OCI-LY7 (cell line): ENCODE measurements at regions not wholly inside any gene's neighbourhood (a gene's known extent, or its start where the extent isn't known, plus 50 kb on each side); places are given as distances from the start of the nearest gene placed in this dataset.

Experiments used
- BruUV-seq: library from RNA; stranded (reverse); fragments of 400-500 nt; replicated peaks from 2 replicates; lab custom pipeline; 2021; lab: Mats Ljungman, UMichigan
- CTCF ChIA-PET: fragments of 300-600 bp; sonication (Branson Sonifier 250); formaldehyde crosslinking; loops from one replicate; lab custom pipeline; 2022; ENCODE audit warnings: antibody characterized with exemption; ENCODE audit not compliant: unreplicated experiment; lab: Charles Lee
- POLR2A ChIA-PET: fragments of 300-600 bp; sonication (Branson Sonifier 250); formaldehyde crosslinking; loops from one replicate; lab custom pipeline; 2022; ENCODE audit warnings: antibody characterized with exemption; lab: Charles Lee
- DNase-seq: peaks from one replicate; pipeline ENCODE4 v3.0.0-alpha.2; 2015; ENCODE audit warnings: low spot score
- H2AFZ ChIP-seq: fragments of 200-600 bp; sonication (generic), shearing (Covaris generic); 2 replicates; pipeline ENCODE4 v1.6.1; 2014; ENCODE audit warnings: mild to moderate bottlenecking, antibody characterized with exemption, low read length, moderate library complexity
- H3K27ac ChIP-seq: fragments of 200-600 bp; sonication (generic); 2 replicates; pipeline ENCODE4 v1.5.1; 2014; ENCODE audit warnings: mixed run types, low read depth, mild to moderate bottlenecking, moderate library complexity, low read length, inconsistent platforms; ENCODE audit not compliant: poor library complexity, severe bottlenecking
- H3K36me3 ChIP-seq: fragments of 200-600 bp; sonication (generic); 2 replicates; pipeline ENCODE4 v1.6.1; 2014; ENCODE audit warnings: mild to moderate bottlenecking, antibody characterized with exemption, low read length, moderate library complexity, mixed read lengths; ENCODE audit not compliant: insufficient read depth
- H3K4me1 ChIP-seq: fragments of 200-600 bp; sonication (generic); 2 replicates; pipeline ENCODE4 v1.5.1; 2014; ENCODE audit warnings: mild to moderate bottlenecking, low read length; ENCODE audit not compliant: insufficient read depth, poor library complexity, severe bottlenecking
- H3K4me2 ChIP-seq: fragments of 200-600 bp; sonication (generic); 2 replicates; pipeline ENCODE4 v1.6.1; 2014; ENCODE audit warnings: mild to moderate bottlenecking, low read length
- H3K4me3 ChIP-seq: fragments of 200-600 bp; sonication (generic); 2 replicates; pipeline ENCODE4 v1.5.1; 2014; ENCODE audit warnings: mild to moderate bottlenecking, low read depth, low read length; ENCODE audit not compliant: poor library complexity, severe bottlenecking
- H3K79me2 ChIP-seq: fragments of 200-600 bp; sonication (generic); 2 replicates; pipeline ENCODE4 v1.6.1; 2016; ENCODE audit warnings: low read depth, mild to moderate bottlenecking, low read length, moderate library complexity, mixed read lengths; ENCODE audit not compliant: insufficient read depth
- H3K9me2 ChIP-seq: fragments of 200-600 bp; sonication (generic); 2 replicates; pipeline ENCODE4 v1.6.1; 2016; ENCODE audit warnings: mild to moderate bottlenecking, low read length, mixed read lengths; ENCODE audit not compliant: insufficient read depth
- H3K9me3 ChIP-seq: fragments of 200-600 bp; sonication (generic); 2 replicates; pipeline ENCODE4 v1.6.1; 2014; ENCODE audit warnings: mild to moderate bottlenecking, mixed run types, low read length, mixed read lengths
- H4K20me1 ChIP-seq: fragments of 200-600 bp; sonication (generic); 2 replicates; pipeline ENCODE4 v1.6.1; 2014; ENCODE audit warnings: mild to moderate bottlenecking, antibody characterized with exemption, low read length, moderate library complexity, mixed read lengths; ENCODE audit not compliant: insufficient read depth
- EZH2phosphoT487 ChIP-seq: fragments of 200-600 bp; sonication (generic); IDR thresholded peaks from 2 replicates; pipeline ENCODE4 v1.6.1; 2018; ENCODE audit warnings: low read depth, borderline replicate concordance, mild to moderate bottlenecking, mixed run types, antibody characterized with exemption, low read length, moderate library complexity, mixed read lengths
- intact Hi-C: fragments of 100-400 bp; cut with micrococcal nuclease; formaldehyde crosslinking; loops from one replicate; pipeline ENCODE4 v1.10.0; 2022; ENCODE audit not compliant: unreplicated experiment
- TF ChIP-seq, protein P1 (sequence below): fragments of 200-600 bp; sonication (generic); conservative IDR thresholded peaks from 2 replicates; pipeline ENCODE4 v1.5.1; 2014; ENCODE audit warnings: mild to moderate bottlenecking, antibody characterized with exemption, low read length, moderate library complexity, mixed read lengths

DNA sequence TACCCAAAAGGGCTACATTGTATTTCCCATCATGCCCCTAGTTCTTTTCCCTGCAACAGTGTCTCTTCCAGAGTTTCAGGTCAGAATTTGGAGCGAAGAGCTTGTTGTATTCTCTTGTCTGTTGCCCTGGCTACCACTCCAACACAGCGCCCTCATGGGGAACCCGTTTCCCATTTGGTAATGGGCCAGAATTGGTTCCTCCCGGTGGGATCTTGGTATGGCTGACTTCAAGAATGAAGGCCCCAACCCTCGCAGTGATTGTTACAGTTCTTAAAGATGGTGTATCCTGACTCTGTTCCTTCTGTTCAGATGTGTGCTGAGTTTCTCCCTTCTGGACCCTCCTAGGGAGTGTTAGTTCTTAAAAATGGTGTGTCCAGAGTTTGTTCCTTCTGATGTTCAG, 110.5 kb upstream of the ZNF32 start:
- POLR2A ChIA-PET, result interaction anchor here (0.6 to 1.1 kb wide), 2 partner anchors 14 to 15 kb away, joined by 3 read pairs; no protein-coding TSS in a partner anchor
- H4K20me1 ChIP-seq, result no peaks in the 10 kb centered on the region
- no TSS peak for BruUV-seq
- H3K4me1 ChIP-seq, result no peaks in the 10 kb centered on the region
- no peaks in the 10 kb centered on the region for H3K9me3 ChIP-seq
- no peak overlapping the region for H3K4me2 ChIP-seq
- H2AFZ ChIP-seq, result no peak overlapping the region
- CTCF ChIA-PET, result no interaction called here
- no peak overlapping the region for H3K4me3 ChIP-seq
- no peaks in the 10 kb centered on the region for H3K79me2 ChIP-seq
- no peak overlapping the region for H3K27ac ChIP-seq
- H3K36me3 ChIP-seq, result no peaks in the 10 kb centered on the region
- no peak for DNase-seq
- no peak for TF ChIP-seq EZH2phosphoT487
- intact Hi-C loops, result no loop called here
- H3K9me2 ChIP-seq, result no peaks in the 10 kb centered on the region

DNA sequence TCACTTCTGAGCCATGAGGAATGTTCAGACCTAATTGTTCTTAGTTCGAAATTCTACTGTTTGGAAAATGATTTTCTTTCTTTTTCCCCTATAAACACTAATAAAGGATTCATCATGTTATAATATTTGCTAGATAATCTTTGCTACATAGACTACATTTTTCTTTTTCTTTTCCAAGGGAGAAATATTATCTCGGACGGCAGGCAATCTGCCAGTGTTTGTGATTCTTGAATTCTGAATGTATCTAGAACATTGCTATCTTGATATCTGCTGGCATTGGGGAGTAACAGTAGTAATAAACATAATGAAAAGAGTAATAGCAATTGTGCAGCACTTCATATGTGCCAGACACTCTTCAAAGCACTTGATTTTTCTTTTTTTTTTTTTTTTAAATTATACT, 107.7 kb upstream of the ZNF32 start:
- no peak overlapping the region for H2AFZ ChIP-seq
- H3K9me3 ChIP-seq, result no peaks in the 10 kb centered on the region
- POLR2A ChIA-PET, result no interaction called here
- H4K20me1 ChIP-seq, result no peaks in the 10 kb centered on the region
- no peaks in the 10 kb centered on the region for H3K79me2 ChIP-seq
- H3K36me3 ChIP-seq, result no peaks in the 10 kb centered on the region
- no TSS peak for BruUV-seq
- no peaks in the 10 kb centered on the region for H3K4me1 ChIP-seq
- CTCF ChIA-PET, result no interaction called here
- no peak overlapping the region for H3K4me3 ChIP-seq
- intact Hi-C loops, result no loop called here
- H3K9me2 ChIP-seq, result no peaks in the 10 kb centered on the region
- DNase-seq, result no peak
- H3K27ac ChIP-seq, result no peak overlapping the region
- H3K4me2 ChIP-seq, result no peak overlapping the region
- TF ChIP-seq, protein P1, sequence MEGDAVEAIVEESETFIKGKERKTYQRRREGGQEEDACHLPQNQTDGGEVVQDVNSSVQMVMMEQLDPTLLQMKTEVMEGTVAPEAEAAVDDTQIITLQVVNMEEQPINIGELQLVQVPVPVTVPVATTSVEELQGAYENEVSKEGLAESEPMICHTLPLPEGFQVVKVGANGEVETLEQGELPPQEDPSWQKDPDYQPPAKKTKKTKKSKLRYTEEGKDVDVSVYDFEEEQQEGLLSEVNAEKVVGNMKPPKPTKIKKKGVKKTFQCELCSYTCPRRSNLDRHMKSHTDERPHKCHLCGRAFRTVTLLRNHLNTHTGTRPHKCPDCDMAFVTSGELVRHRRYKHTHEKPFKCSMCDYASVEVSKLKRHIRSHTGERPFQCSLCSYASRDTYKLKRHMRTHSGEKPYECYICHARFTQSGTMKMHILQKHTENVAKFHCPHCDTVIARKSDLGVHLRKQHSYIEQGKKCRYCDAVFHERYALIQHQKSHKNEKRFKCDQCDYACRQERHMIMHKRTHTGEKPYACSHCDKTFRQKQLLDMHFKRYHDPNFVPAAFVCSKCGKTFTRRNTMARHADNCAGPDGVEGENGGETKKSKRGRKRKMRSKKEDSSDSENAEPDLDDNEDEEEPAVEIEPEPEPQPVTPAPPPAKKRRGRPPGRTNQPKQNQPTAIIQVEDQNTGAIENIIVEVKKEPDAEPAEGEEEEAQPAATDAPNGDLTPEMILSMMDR, result no peak
- no peak for TF ChIP-seq EZH2phosphoT487

DNA sequence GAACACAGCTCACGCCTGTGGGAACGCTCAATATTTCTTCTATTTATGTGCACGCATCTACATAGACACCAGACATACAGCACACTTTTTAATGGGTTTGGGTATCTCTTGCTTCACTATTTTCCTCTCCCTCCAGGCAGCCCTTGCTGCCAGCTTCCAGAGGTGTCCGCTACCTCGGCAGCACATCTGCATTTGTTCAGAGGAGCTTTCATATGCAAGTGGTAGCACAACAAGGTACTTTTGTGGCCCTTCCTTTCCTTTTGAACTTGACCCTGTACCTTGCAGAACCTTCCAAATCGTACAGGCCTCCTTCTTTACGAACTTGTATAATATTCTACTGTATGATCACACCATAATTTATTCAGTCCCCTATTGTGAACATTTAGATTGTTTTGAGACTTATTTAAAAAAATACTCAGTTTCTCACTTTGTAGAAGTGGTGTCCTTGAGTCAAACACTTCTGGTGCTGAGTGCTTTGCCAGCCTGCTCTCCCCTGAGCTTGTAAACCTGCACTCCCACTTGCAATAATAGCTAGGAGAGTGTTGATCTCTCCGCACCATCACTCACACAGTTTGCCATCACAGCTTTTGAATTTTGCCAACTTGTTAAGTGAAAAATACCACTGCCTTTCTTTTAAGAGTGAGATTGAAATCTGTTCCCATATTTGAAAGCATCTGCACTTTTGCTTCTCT, 106.0 kb upstream of the ZNF32 start:
- no peak for DNase-seq
- no peak for TF ChIP-seq EZH2phosphoT487
- TF ChIP-seq, protein P1, result no peak
- Histone ChIP-seq H4K20me1 (no peaks in the 10 kb centered on the region), H3K4me1 (no peaks in the 10 kb centered on the region), H2AFZ (no peak overlapping the region), H3K79me2 (no peaks in the 10 kb centered on the region), H3K36me3 (no peaks in the 10 kb centered on the region), H3K4me2 (no peak overlapping the region), H3K9me3 (no peaks in the 10 kb centered on the region), H3K27ac (no peak overlapping the region), H3K9me2 (no peaks in the 10 kb centered on the region), H3K4me3 (no peak overlapping the region)
- POLR2A ChIA-PET, result interaction anchor here (0.7 kb wide), 2 partner anchors 11 to 247 kb away, joined by 3 to 5 read pairs; no protein-coding TSS in a partner anchor
- intact Hi-C loops, result no loop called here
- CTCF ChIA-PET, result no interaction called here
- BruUV-seq, result no TSS peak
